ENCODE measurements at regions not wholly inside any gene's neighbourhood (a gene's known extent, or its start where the extent isn't known, plus 50 kb on each side); places are given as distances from the start of the nearest gene placed in this dataset.

DNA sequence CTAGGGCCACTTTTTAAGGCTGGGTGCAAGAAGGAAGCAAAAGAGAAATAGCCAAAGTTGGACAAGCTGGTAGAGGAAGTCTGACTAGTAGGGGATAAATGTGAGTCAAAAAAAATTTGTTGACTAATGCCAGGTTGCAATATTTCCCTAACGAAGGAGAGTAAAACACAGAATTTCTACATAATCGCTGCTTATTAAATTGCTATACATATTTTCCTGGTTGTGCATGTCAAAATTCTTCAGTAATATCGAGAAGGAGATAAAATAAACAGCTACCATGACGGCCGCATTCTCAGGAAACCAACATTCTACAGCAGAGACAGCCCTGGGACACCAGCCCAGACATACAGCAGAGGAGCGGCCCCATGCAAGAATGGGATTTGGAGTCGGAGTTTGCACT lies 148.3 kb downstream of the ESM1 start:
- H3K9me3 ChIP-seq (replicated peaks; ENCODE audit: control insufficient read depth, low read depth, low read length) = no peaks in the 10 kb centered on the region
- no peaks in the 10 kb centered on the region for H3K27me3 ChIP-seq (ENCODE audit: control insufficient read depth, insufficient read depth, low read length)
- no peak overlapping the region for H3K27ac ChIP-seq (ENCODE audit: low read length)
- no peak for DNase-seq
- no peaks in the 10 kb centered on the region for H3K36me3 ChIP-seq (ENCODE audit: control insufficient read depth, insufficient read depth, low read length)
- no peaks in the 10 kb centered on the region for H3K4me1 ChIP-seq (ENCODE audit: control insufficient read depth, insufficient read depth, low read length)
- no CpG with 5 or more reads among the region's 7 CpGs for WGBS (ENCODE audit: insufficient coverage)
- H3K4me3 ChIP-seq (ENCODE audit: low read length) = no peak overlapping the region

DNA sequence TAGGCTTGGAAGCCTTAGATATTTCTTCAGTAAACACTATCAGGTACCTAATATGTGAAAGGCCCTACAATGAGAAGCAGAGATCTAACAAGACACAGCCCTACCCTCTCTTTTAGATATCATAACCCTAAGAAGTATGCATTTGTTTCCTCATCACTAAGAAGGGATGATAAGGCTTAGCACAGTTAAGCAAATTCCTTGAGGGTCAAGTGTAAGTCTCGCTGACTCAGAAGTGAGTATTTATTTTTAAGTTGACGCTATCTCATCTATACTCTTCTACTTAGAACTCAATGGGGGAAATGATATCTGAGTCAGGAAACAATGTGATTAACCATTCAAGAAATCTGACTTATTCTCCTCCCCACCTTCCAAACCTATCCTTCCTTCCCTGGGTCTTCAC lies 149.7 kb downstream of the ESM1 start:
- WGBS (ENCODE audit: insufficient coverage) = no CpG with 5 or more reads among the region's 2 CpGs
- H3K9me3 ChIP-seq (replicated peaks; ENCODE audit: control insufficient read depth, low read depth, low read length) = no peaks in the 10 kb centered on the region
- no peak for DNase-seq
- H3K27ac ChIP-seq (ENCODE audit: low read length) = no peak overlapping the region
- H3K4me3 ChIP-seq (ENCODE audit: low read length) = no peak overlapping the region
- no peaks in the 10 kb centered on the region for H3K36me3 ChIP-seq (ENCODE audit: control insufficient read depth, insufficient read depth, low read length)
- no peaks in the 10 kb centered on the region for H3K4me1 ChIP-seq (ENCODE audit: control insufficient read depth, insufficient read depth, low read length)
- no peaks in the 10 kb centered on the region for H3K27me3 ChIP-seq (ENCODE audit: control insufficient read depth, insufficient read depth, low read length)

DNA sequence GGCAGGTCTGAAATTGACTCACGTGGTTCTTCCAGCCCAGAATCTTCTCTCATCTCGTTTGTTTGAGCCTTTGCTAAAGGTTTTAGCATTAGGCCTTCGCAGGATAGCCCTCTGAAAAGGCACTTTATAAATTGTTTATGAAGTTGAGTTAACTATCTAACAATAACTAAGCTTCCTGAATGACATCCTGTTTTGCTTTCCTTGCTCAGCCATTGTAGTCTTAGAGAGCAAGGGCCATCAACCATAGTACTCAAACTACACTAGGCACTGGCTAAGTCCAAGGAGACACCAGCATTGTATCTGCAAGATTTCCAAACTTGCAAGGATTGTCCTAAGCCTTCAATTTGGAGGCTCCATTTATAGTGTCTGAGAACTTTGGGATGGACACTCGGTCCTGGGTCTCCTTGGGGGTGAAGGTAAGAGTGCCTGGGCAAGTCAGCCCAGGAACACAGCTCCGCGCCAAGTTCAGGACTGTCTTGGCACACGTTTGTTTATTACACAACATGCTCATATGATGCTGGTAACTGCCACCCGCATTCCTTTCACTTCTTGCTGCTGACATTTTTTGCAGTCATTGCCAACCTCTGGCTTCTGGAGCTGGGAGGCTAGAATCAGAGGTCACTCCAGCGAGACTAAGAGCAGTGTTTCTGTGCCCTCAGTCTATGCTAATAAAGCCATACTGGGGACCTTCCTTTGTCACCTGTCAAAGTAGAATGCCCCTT lies 151.1 kb downstream of the ESM1 start:
- Histone ChIP-seq H3K4me1 (ENCODE audit: control insufficient read depth, insufficient read depth, low read length) (no peaks in the 10 kb centered on the region), H3K9me3 (replicated peaks; ENCODE audit: control insufficient read depth, low read depth, low read length) (no peaks in the 10 kb centered on the region), H3K27ac (ENCODE audit: low read length) (no peak overlapping the region), H3K36me3 (ENCODE audit: control insufficient read depth, insufficient read depth, low read length) (no peaks in the 10 kb centered on the region), H3K27me3 (ENCODE audit: control insufficient read depth, insufficient read depth, low read length) (no peaks in the 10 kb centered on the region), H3K4me3 (ENCODE audit: low read length) (no peak overlapping the region)
- DNase-seq = no peak
- WGBS (ENCODE audit: insufficient coverage) = 90% methylated on average over 5 of the region's 9 CpGs

DNA sequence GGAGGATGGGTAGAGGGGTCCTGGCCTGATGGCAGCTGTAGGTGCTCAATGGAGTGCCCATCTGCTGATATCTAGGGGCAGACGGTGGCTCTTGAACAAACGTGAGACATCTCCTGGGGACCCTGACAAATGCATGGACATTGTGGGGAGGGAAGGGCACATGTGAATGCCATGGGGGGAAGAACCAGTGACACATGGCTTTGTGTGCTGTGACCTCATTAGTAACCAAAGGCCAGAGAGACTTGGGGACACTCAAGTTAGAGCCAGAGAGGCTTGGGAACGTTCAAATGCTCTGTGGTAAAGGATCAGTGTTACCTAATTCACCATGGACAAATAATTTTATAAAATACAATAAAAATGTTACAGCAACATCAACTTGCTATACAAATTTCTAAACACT lies 151.8 kb downstream of the ESM1 start:
- H3K27ac ChIP-seq (ENCODE audit: low read length) = no peak overlapping the region
- WGBS (ENCODE audit: insufficient coverage) = 76% methylated on average over 2 of the region's 3 CpGs
- H3K4me3 ChIP-seq (ENCODE audit: low read length) = no peak overlapping the region
- no peaks in the 10 kb centered on the region for H3K36me3 ChIP-seq (ENCODE audit: control insufficient read depth, insufficient read depth, low read length)
- H3K9me3 ChIP-seq (replicated peaks; ENCODE audit: control insufficient read depth, low read depth, low read length) = no peaks in the 10 kb centered on the region
- no peak for DNase-seq
- H3K4me1 ChIP-seq (ENCODE audit: control insufficient read depth, insufficient read depth, low read length) = no peaks in the 10 kb centered on the region
- H3K27me3 ChIP-seq (ENCODE audit: control insufficient read depth, insufficient read depth, low read length) = no peaks in the 10 kb centered on the region

DNA sequence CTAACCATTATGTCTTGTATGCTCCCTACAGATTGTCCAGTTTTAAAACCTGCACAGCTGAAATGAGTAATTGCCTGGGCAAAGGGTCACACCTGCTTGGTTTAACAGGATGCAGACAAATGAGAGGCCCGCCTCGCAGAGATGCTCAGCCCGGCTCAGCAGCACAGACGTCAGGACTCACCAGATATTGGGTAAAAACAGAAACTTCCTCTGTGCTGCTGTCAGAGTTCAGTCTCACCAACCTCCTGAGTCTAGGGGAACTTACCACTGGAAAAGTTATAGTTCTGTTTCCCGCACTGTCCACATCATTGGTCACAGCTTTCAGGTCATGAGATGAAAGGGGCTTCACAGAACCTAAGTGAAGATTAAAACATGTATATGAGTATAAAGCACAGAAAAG lies 152.5 kb downstream of the ESM1 start:
- H3K9me3 ChIP-seq (replicated peaks; ENCODE audit: control insufficient read depth, low read depth, low read length) = no peaks in the 10 kb centered on the region
- H3K4me3 ChIP-seq (ENCODE audit: low read length) = no peak overlapping the region
- 31% methylated on average over 4 of the region's 5 CpGs for WGBS (ENCODE audit: insufficient coverage)
- H3K4me1 ChIP-seq (ENCODE audit: control insufficient read depth, insufficient read depth, low read length) = no peaks in the 10 kb centered on the region
- no peak overlapping the region for H3K27ac ChIP-seq (ENCODE audit: low read length)
- H3K36me3 ChIP-seq (ENCODE audit: control insufficient read depth, insufficient read depth, low read length) = no peaks in the 10 kb centered on the region
- DNase-seq = peak; percentile 67
- no peaks in the 10 kb centered on the region for H3K27me3 ChIP-seq (ENCODE audit: control insufficient read depth, insufficient read depth, low read length)

DNA sequence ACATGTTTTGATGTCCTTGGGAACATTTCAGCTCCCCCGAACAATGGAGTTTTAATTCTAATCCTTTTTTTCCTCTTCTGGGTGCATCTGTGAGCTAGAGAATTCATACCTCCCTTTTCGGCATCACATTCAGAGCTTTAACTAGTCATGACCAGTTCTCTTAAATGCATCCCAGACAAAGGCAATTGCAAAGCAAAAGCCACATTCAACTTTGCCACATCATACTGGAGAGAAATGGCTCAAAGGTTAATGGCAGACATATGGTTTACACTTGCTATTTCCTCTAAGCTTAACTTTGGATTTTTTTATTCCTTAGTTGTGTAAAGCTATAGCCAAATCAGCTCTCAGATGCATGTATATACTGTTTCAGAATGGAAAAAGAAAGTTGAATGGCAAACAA lies 153.3 kb downstream of the ESM1 start:
- Histone ChIP-seq H3K27ac (ENCODE audit: low read length) (no peak overlapping the region), H3K36me3 (ENCODE audit: control insufficient read depth, insufficient read depth, low read length) (no peaks in the 10 kb centered on the region), H3K4me3 (ENCODE audit: low read length) (no peak overlapping the region), H3K27me3 (ENCODE audit: control insufficient read depth, insufficient read depth, low read length) (no peaks in the 10 kb centered on the region), H3K9me3 (replicated peaks; ENCODE audit: control insufficient read depth, low read depth, low read length) (no peaks in the 10 kb centered on the region), H3K4me1 (ENCODE audit: control insufficient read depth, insufficient read depth, low read length) (no peaks in the 10 kb centered on the region)
- WGBS (ENCODE audit: insufficient coverage) = no CpG with 5 or more reads among the region's 2 CpGs
- DNase-seq = peak; percentile 39

DNA sequence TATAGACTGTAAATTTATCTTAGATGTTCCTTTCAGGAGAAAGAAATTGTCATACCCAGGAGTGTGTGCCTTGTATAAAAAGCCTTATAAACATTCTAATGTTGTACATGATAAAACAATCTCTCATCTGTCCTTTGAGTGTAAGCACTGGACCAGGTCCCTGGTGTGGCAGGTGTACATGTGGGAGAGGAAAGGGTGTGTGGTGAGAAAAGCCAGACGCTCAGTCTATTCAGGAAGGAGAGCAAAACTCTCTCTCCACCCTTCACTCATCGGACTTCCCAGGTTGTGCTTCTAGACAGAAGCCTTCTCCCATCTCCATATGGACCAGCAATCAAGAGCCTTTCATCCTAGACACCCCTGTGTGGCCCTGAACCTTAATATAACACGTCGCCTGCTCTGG lies 154.2 kb downstream of the ESM1 start:
- H3K36me3 ChIP-seq (ENCODE audit: control insufficient read depth, insufficient read depth, low read length) = no peaks in the 10 kb centered on the region
- WGBS (ENCODE audit: insufficient coverage) = 43% methylated on average over 4 of the region's 4 CpGs
- DNase-seq = no peak
- no peaks in the 10 kb centered on the region for H3K27me3 ChIP-seq (ENCODE audit: control insufficient read depth, insufficient read depth, low read length)
- no peak overlapping the region for H3K4me3 ChIP-seq (ENCODE audit: low read length)
- no peaks in the 10 kb centered on the region for H3K4me1 ChIP-seq (ENCODE audit: control insufficient read depth, insufficient read depth, low read length)
- no peaks in the 10 kb centered on the region for H3K9me3 ChIP-seq (replicated peaks; ENCODE audit: control insufficient read depth, low read depth, low read length)
- no peak overlapping the region for H3K27ac ChIP-seq (ENCODE audit: low read length)

DNA sequence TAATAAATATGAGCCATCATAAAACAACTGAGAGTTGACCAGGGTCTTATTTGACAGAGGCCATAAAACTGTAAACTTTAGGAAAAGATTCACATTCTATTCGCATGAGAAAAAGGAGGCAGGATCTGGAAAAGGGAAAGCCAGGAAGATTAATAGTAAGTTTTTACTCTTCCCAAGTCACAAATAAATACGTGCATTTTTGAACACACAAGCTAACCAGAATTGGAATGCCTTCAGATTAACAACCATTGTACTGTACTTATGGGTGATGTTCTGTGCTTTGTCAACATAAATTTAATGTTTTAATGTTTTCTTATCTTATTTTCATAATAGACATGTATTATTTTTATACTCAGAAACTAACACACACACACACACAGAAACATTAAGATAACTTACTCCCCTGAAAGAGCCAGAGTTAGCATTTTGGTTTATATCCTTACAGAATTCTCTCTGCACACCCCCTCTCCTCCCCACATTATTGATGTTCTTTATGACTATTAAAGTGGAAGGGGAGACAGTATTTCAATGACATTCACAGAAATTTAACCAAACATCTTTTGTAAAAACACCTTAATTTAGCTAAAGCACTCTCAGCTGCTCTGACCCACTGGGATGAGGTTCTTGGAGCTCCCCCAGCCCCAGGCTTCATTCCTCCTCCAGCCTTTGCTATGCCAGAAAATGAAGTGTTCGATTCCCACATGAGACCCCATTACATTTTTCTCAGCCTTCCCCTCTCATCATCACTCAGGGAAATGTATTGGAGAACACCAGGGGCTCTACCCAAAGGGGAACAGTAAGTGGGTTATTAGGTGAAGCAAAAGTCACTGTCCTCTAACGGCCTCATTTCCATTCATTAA lies 155.5 kb downstream of the ESM1 start:
- no peaks in the 10 kb centered on the region for H3K27me3 ChIP-seq (ENCODE audit: control insufficient read depth, insufficient read depth, low read length)
- no peaks in the 10 kb centered on the region for H3K9me3 ChIP-seq (replicated peaks; ENCODE audit: control insufficient read depth, low read depth, low read length)
- DNase-seq = peak; percentile 79
- H3K4me1 ChIP-seq (ENCODE audit: control insufficient read depth, insufficient read depth, low read length) = no peaks in the 10 kb centered on the region
- peak overlapping the region; percentile 37 for H3K27ac ChIP-seq (ENCODE audit: low read length)
- no peaks in the 10 kb centered on the region for H3K36me3 ChIP-seq (ENCODE audit: control insufficient read depth, insufficient read depth, low read length)
- no peak overlapping the region for H3K4me3 ChIP-seq (ENCODE audit: low read length)
- no CpG with 5 or more reads among the region's 4 CpGs for WGBS (ENCODE audit: insufficient coverage)

DNA sequence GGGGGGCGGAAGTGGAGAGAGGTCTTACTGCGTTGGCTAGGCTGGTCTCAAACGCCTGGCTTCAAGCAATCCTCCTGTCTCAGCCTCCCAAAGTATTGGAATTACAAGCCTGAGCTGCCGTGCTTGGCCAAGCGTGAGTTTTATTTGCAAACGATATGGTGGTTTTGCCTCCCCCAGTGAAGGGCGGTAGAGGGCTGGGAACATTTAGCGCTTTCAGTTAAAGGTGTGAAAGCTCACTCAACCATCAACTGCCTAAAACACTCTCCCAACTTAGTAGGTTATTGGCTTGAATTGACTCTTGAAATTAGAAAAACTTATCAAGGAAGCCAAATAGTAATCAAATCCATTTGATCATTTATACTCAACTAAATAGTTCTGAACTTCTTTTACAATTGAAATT lies 156.3 kb downstream of the ESM1 start:
- Histone ChIP-seq H3K36me3 (ENCODE audit: control insufficient read depth, insufficient read depth, low read length) (no peaks in the 10 kb centered on the region), H3K27ac (ENCODE audit: low read length) (no peak overlapping the region), H3K27me3 (ENCODE audit: control insufficient read depth, insufficient read depth, low read length) (no peaks in the 10 kb centered on the region), H3K4me3 (ENCODE audit: low read length) (no peak overlapping the region), H3K9me3 (replicated peaks; ENCODE audit: control insufficient read depth, low read depth, low read length) (no peaks in the 10 kb centered on the region), H3K4me1 (ENCODE audit: control insufficient read depth, insufficient read depth, low read length) (no peaks in the 10 kb centered on the region)
- 62% methylated on average over 3 of the region's 8 CpGs for WGBS (ENCODE audit: insufficient coverage)
- DNase-seq = no peak

DNA sequence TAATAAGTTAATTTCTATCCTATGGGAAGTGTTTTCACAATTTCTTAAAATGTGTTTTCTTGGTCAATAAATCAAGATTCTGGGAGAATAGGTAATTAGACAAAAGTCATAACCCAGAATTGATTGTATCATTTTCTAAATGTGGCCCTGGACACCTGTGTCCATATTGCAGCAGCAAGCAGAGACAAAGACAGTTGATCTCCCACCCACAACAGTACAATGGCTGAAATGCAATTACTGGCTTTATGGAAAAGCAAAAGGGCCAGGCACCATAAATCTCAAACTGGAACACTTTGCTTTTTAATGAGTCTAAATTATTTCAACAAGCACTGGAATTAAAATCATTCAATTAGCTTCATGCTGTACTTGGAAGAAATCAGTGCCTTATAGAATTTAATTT lies 157.2 kb downstream of the ESM1 start:
- no peaks in the 10 kb centered on the region for H3K9me3 ChIP-seq (replicated peaks; ENCODE audit: control insufficient read depth, low read depth, low read length)
- H3K36me3 ChIP-seq (ENCODE audit: control insufficient read depth, insufficient read depth, low read length) = no peaks in the 10 kb centered on the region

More for the DNA sequence above, 157.2 kb downstream of the ESM1 start:
- Histone ChIP-seq H3K27ac (ENCODE audit: low read length) (no peak overlapping the region), H3K4me1 (ENCODE audit: control insufficient read depth, insufficient read depth, low read length) (no peaks in the 10 kb centered on the region), H3K27me3 (ENCODE audit: control insufficient read depth, insufficient read depth, low read length) (no peaks in the 10 kb centered on the region), H3K4me3 (ENCODE audit: low read length) (no peak overlapping the region)
- DNase-seq = no peak

All from muscle of leg (tissue), 3 donors.